Fibroblast of lung (primary cell): ENCODE measurements at regions not wholly inside any gene's neighbourhood (a gene's known extent, or its start where the extent isn't known, plus 50 kb on each side); places are given as distances from the start of the nearest gene placed in this dataset.

ENCODE experiments used
- CTCF ChIP-seq, 2 donors: IDR thresholded peaks in 1 of 2; conservative IDR thresholded peaks in 1 of 2; 1 replicate in 1 of 2; 2 replicates in 1 of 2; pipeline ENCODE4 v1.5.1; 2011 to 2012; ENCODE audit warnings: low read length in 2 of 2, control low read depth in 1 of 2, inconsistent platforms in 1 of 2, low read depth in 1 of 2, mild to moderate bottlenecking in 1 of 2
- EZH2 ChIP-seq: IDR thresholded peaks from 2 replicates; pipeline ENCODE4 v1.5.1; 2012; ENCODE audit warnings: low read length, control low read depth, mild to moderate bottlenecking; ENCODE audit errors: missing control alignments

- TF ChIP-seq CTCF (conservative IDR thresholded peaks at IDR 0.05 in 1 of 2, IDR thresholded peaks at IDR 0.05 in 1 of 2; ENCODE audit: low read depth in 1 of 2, low read length in 2 of 2) = no peak
- no peak for TF ChIP-seq EZH2
Measured at GRCh38 chr20:51980277-51980676, 178.0 kb upstream of the SALL4 start.
